Sigmoid colon (tissue), 6 donors: ENCODE measurements at regions not wholly inside any gene's neighbourhood (a gene's known extent, or its start where the extent isn't known, plus 50 kb on each side); places are given as distances from the start of the nearest gene placed in this dataset.

Experiments used
- DNase-seq: peaks from one replicate; pipeline ENCODE4 v3.0.0-alpha.2; 2019
- H3K27ac ChIP-seq, 4 donors: fragments of 200-600 bp; sonication (generic); one replicate each; pipeline ENCODE4 v1.5.1; 2016 to 2019; ENCODE audit warnings: mild to moderate bottlenecking in 1 of 4
- H3K27me3 ChIP-seq, 3 donors: fragments of 200-600 bp; sonication (generic); one replicate each; pipeline ENCODE4 v1.5.1; 2019; ENCODE audit warnings: mild to moderate bottlenecking in 1 of 3
- H3K36me3 ChIP-seq, 4 donors: fragments of 200-600 bp; sonication (generic); one replicate each; pipeline ENCODE4 v1.5.1; 2016 to 2019
- H3K4me1 ChIP-seq, 4 donors: fragments of 200-600 bp; sonication (generic); one replicate each; pipeline ENCODE4 v1.5.1; 2017 to 2019
- H3K4me3 ChIP-seq, 4 donors: fragments of 200-600 bp; sonication (generic); one replicate each; pipeline ENCODE4 v1.5.1; 2017 to 2019; ENCODE audit warnings: mild to moderate bottlenecking in 2 of 4, moderate library complexity in 1 of 4
- H3K9me3 ChIP-seq, 4 donors: fragments of 200-600 bp in 3 of 4; sonication (generic) in 3 of 4; one replicate each; pipeline versions ENCODE4 v1.5.1 to v1.6.1; 2013 to 2019
- EP300 ChIP-seq, 4 donors: sonication (generic); formaldehyde crosslinking; IDR thresholded peaks; one replicate each; pipeline ENCODE4 v1.6.1; 2017; ENCODE audit warnings: antibody characterized with exemption in 4 of 4
- POLR2A ChIP-seq, 2 donors: fragments of 450-650 bp; IDR thresholded peaks; one replicate each; pipeline ENCODE4 v1.6.1; 2016; ENCODE audit warnings: antibody characterized with exemption in 2 of 2, mild to moderate bottlenecking in 2 of 2, moderate library complexity in 2 of 2
- POLR2AphosphoS5 ChIP-seq, 4 donors: sonication (generic); formaldehyde crosslinking; IDR thresholded peaks; one replicate each; pipeline ENCODE4 v1.6.1; 2017; ENCODE audit warnings: antibody characterized with exemption in 4 of 4
- WGBS, 2 donors: extraction: QIAGEN DNeasy Blood & Tissue Kit; methylation state at CpG; one replicate each; pipeline ENCODE4 v1.1.7; 2013; 5-methylcytosine and 5-hydroxymethylcytosine counted together
- intact Hi-C: fragments of 100-400 bp; cut with DNase I; formaldehyde crosslinking; loops from one replicate; pipeline ENCODE4 v1.15.1; 2023
- TF ChIP-seq, protein P1 (sequence below), 4 experiments: fragments of 450-650 bp in 3 of 4; fragments of 200-600 bp in 1 of 4; IDR thresholded peaks; one replicate each; pipeline ENCODE4 v1.5.1; 2016 to 2019; ENCODE audit warnings: antibody characterized with exemption in 4 of 4, mild to moderate bottlenecking in 3 of 4, moderate library complexity in 2 of 4
- donor health status: healthy with polysubstance abuse.
- donor health status: healthy.

DNA sequence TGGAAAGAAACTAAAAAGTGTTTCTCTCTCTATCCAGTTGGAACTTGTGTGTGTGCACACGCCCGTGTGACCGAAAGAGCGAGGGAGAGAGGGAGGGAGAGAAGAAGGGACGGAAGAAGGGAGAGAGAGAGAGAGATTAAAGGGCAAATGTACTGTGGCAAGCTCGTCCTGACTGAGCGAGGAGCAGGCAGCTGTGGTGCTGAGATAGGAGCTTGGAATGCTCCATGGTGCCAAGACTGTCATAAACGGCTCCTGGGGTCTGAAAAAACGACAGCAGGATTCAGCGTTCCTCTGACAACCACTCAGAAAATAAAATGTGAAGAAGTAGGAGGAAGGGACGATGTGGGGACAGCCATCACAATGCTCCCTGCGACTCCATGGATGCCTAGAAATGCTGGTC, 276.0 kb downstream of the SV2B start:
- TF ChIP-seq POLR2A (IDR thresholded peaks at IDR 0.05): no peak
- TF ChIP-seq EP300 (IDR thresholded peaks at IDR 0.05): no peak
- no peak for TF ChIP-seq POLR2AphosphoS5 (IDR thresholded peaks at IDR 0.05)
- TF ChIP-seq, protein P1, sequence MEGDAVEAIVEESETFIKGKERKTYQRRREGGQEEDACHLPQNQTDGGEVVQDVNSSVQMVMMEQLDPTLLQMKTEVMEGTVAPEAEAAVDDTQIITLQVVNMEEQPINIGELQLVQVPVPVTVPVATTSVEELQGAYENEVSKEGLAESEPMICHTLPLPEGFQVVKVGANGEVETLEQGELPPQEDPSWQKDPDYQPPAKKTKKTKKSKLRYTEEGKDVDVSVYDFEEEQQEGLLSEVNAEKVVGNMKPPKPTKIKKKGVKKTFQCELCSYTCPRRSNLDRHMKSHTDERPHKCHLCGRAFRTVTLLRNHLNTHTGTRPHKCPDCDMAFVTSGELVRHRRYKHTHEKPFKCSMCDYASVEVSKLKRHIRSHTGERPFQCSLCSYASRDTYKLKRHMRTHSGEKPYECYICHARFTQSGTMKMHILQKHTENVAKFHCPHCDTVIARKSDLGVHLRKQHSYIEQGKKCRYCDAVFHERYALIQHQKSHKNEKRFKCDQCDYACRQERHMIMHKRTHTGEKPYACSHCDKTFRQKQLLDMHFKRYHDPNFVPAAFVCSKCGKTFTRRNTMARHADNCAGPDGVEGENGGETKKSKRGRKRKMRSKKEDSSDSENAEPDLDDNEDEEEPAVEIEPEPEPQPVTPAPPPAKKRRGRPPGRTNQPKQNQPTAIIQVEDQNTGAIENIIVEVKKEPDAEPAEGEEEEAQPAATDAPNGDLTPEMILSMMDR (IDR thresholded peaks at IDR 0.05): no peak
- Histone ChIP-seq H3K27ac (no peak overlapping the region), H3K9me3 (peaks cover 0 to 6% (median 0%) of the 10 kb centered on the region in 4 donors), H3K4me3 (no peak overlapping the region), H3K27me3 (no peaks in the 10 kb centered on the region), H3K36me3 (no peaks in the 10 kb centered on the region), H3K4me1 (no peaks in the 10 kb centered on the region)
- 76 to 80% methylated on average over 12 of the region's 12 CpGs for WGBS, 2 donors
- intact Hi-C loops: no loop called here
- DNase-seq: no peak

DNA sequence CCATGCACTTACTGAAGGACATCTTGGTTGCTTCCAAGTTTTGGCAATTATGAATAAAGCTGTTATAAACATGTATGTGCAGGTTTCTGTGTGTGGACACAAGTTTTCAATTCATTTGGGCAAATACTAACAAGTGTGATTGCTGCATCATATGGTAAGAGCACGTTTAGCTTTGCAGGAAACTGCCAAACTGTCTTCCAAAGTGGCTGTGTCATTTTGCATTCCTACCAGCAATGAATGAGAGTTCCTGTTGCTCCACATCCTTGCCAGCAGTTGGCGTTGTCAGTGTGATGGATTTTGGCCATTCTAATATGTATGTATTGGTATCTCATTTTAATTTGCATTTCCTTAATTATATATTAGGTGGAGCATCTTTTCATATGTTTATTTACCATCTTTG, 280.1 kb downstream of the SV2B start:
- no peak for DNase-seq
- WGBS, 2 donors: 58 to 64% methylated on average over 2 of the region's 2 CpGs
- TF ChIP-seq POLR2AphosphoS5 (IDR thresholded peaks at IDR 0.05) (no peak), EP300 (IDR thresholded peaks at IDR 0.05) (no peak), POLR2A (IDR thresholded peaks at IDR 0.05) (no peak)
- TF ChIP-seq, protein P1 (IDR thresholded peaks at IDR 0.05): no peak
- Histone ChIP-seq H3K27ac (no peak overlapping the region), H3K9me3 (no peaks in the 10 kb centered on the region), H3K4me3 (no peak overlapping the region), H3K36me3 (no peaks in the 10 kb centered on the region), H3K27me3 (no peaks in the 10 kb centered on the region), H3K4me1 (no peaks in the 10 kb centered on the region)
- intact Hi-C loops: no loop called here

DNA sequence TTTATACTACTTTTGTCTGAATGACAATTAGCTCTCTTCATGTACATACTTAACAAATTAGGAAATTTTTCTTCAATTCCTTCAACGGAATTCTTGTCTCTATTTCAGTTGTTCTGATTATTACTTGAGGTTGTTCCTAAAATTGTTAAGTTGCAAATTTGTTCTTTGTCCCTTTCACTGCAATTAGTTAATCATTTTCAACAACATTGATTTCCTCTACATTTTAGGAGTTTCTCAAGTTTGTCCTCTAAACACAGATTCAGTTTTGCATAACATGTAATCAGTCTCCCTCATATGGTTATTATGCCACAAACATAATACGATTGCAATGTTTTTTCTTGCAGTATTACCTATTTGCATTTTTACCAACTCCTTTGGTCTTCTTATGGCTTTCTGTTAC, 283.5 kb downstream of the SV2B start:
- no peaks in the 10 kb centered on the region for H3K36me3 ChIP-seq
- no peak for DNase-seq
- H3K4me1 ChIP-seq: no peaks in the 10 kb centered on the region
- H3K9me3 ChIP-seq: no peaks in the 10 kb centered on the region
- TF ChIP-seq POLR2AphosphoS5 (IDR thresholded peaks at IDR 0.05): no peak
- intact Hi-C loops: no loop called here
- H3K27me3 ChIP-seq: no peaks in the 10 kb centered on the region
- no peak overlapping the region for H3K4me3 ChIP-seq
- H3K27ac ChIP-seq: no peak overlapping the region
- 85 to 90% methylated on average over 2 of the region's 2 CpGs for WGBS, 2 donors

DNA sequence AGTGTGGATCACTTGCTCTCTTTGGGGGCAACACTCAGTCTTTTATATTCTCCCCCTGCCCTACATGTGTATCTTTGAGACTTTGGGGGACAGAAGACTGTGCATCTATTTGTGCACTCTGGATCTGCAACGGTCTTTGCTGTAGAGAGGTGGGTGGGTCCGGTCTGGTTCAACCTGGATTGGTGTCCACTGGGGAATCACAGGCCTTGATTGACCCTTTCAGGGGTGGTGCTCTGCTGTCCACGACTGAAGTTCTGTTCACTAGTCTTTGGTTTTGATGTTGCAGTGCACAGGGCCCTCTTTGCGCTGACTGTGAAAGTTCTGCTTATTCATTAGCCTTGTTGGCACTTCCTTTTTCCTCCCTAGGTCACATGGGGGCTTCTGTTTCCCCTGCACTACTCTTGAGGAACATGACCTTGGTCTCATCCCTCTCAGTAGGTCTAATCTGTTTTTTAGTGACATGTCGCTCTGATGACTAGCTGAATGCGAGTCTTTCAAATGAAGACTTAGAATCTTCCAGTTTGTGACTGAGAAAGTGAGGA, 284.2 kb downstream of the SV2B start:
- Histone ChIP-seq H3K4me1 (no peaks in the 10 kb centered on the region), H3K27ac (no peak overlapping the region), H3K4me3 (no peak overlapping the region), H3K36me3 (no peaks in the 10 kb centered on the region), H3K9me3 (no peaks in the 10 kb centered on the region), H3K27me3 (no peaks in the 10 kb centered on the region)
- no peak for DNase-seq
- WGBS, 2 donors: 83 to 85% methylated on average over 6 of the region's 6 CpGs
- no peak for TF ChIP-seq EP300 (IDR thresholded peaks at IDR 0.05)
- TF ChIP-seq POLR2AphosphoS5 (IDR thresholded peaks at IDR 0.05): no peak
- no peak for TF ChIP-seq POLR2A (IDR thresholded peaks at IDR 0.05)
- TF ChIP-seq, protein P1 (IDR thresholded peaks at IDR 0.05): no peak
- intact Hi-C loops: no loop called here

DNA sequence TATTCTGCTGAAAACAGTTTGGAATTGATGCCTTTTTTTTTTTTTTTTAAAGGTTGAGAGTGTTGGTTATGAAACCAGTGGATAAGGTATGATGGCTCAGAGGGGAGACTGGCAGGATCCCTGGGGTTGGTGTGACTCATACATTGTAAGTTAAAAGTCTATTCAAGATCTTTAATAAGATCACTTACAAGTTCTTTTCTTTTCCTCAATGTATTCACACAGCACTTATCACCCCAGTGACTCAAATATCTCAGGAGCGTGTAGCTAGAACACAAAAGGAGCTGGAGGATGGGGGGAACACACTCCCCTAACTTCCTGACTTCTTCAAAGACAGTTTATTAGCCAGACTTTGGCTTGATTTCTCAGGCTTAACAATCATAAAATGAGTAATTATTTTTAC, 285.3 kb downstream of the SV2B start:
- intact Hi-C loops: no loop called here
- no peaks in the 10 kb centered on the region for H3K27me3 ChIP-seq
- no peaks in the 10 kb centered on the region for H3K36me3 ChIP-seq
- WGBS, 2 donors: 0 to 33% methylated on average over 1 of the region's 1 CpG
- TF ChIP-seq POLR2A (IDR thresholded peaks at IDR 0.05) (no peak), EP300 (IDR thresholded peaks at IDR 0.05) (no peak), POLR2AphosphoS5 (IDR thresholded peaks at IDR 0.05) (no peak)
- TF ChIP-seq, protein P1 (IDR thresholded peaks at IDR 0.05): no peak
- no peak overlapping the region for H3K27ac ChIP-seq
- no peak overlapping the region for H3K4me3 ChIP-seq
- no peaks in the 10 kb centered on the region for H3K4me1 ChIP-seq
- DNase-seq: no peak
- H3K9me3 ChIP-seq: no peaks in the 10 kb centered on the region
